Pancreas (tissue), 10 donors: ENCODE measurements at regions not wholly inside any gene's neighbourhood (a gene's known extent, or its start where the extent isn't known, plus 50 kb on each side); places are given as distances from the start of the nearest gene placed in this dataset.

Experiments used
- ATAC-seq, 4 donors: fragments of 200-7000 bp; cut with Tn5 transposase; one replicate each; pipeline versions ENCODE4 v1.8.0 to v1.9.1; 2020; ENCODE audit warnings: mild to moderate bottlenecking in 4 of 4, moderate library complexity in 4 of 4
- DNase-seq, 6 donors: peaks; one replicate each; pipeline ENCODE4 v3.0.0-alpha.2; 2020
- FAIRE-seq: peaks from 2 replicates; lab custom pipeline; 2012; peaks lifted over from hg19 to GRCh38; lab: Jason Lieb, UNC
- H3K27ac ChIP-seq, 4 donors: fragments of 200-600 bp; sonication (generic); 1 replicate in 3 of 4; 2 replicates in 1 of 4; pipeline versions ENCODE4 v1.5.0 to v1.8.0; 2020
- H3K27me3 ChIP-seq, 4 donors: fragments of 200-600 bp; one replicate each; pipeline ENCODE4 v1.8.0; 2021
- H3K36me3 ChIP-seq, 3 donors: fragments of 200-600 bp; sonication (generic) in 1 of 3; one replicate each; pipeline versions ENCODE4 v1.5.0 to v1.8.0; 2020 to 2021
- H3K4me1 ChIP-seq, 3 donors: fragments of 200-600 bp; one replicate each; pipeline ENCODE4 v1.8.0; 2021
- H3K4me3 ChIP-seq, 4 donors: fragments of 200-600 bp; sonication (generic) in 2 of 4; one replicate each; pipeline versions ENCODE4 v1.5.0 to v1.8.0; 2020 to 2021
- H3K9me3 ChIP-seq, 4 donors: fragments of 200-600 bp; one replicate each; pipeline ENCODE4 v1.8.0; 2021
- CTCF ChIP-seq, 4 donors: fragments of 200-600 bp; sonication (generic) in 3 of 4; IDR thresholded peaks; one replicate each; pipeline versions ENCODE4 v1.5.0 to v1.8.0; 2021; ENCODE audit warnings: antibody characterized with exemption in 4 of 4
- WGBS, 2 donors: extraction: QIAGEN DNeasy Blood & Tissue Kit; methylation state at CpG; one replicate each; pipeline ENCODE4 v1.1.7; 2013; 5-methylcytosine and 5-hydroxymethylcytosine counted together
- intact Hi-C, 3 donors: fragments of 100-400 bp; cut with DNase I; formaldehyde crosslinking; loops; one replicate each; pipeline versions ENCODE4 v1.11.1 to v1.14.2; 2022
- donor health status: healthy with polysubstance abuse.
- donor health status: DM: no; HTN: no; CAD: no; lungs with moderate emphysema.
- donor health status: DM: no; HTN: no; CAD: no.
- donor health status: control.
- donor health status: control.
- donor health status: Bipolar disorder and iron deficiency.
- donor health status: DM: yes; HTN: yes; CAD: no.
- donor health status: DM: no; HTN: no; CAD: no.
- donor health status: DM: no; HTN: no; CAD: no.
- donor health status: DM: yes; HTN: yes; CAD: no.

GRCh38 chr10:107420196-107420595, 255.7 kb upstream of the SORCS1 start:
- H3K9me3 ChIP-seq: no peaks in the 10 kb centered on the region
- WGBS, 2 donors: 56 to 81% methylated on average over 3 of the region's 3 CpGs
- ATAC-seq (no peak), FAIRE-seq (no peak), DNase-seq (no peak)
- intact Hi-C loops: no loop called here
- no peaks in the 10 kb centered on the region for H3K27me3 ChIP-seq
- no peak for TF ChIP-seq CTCF (IDR thresholded peaks at IDR 0.05)
- H3K4me3 ChIP-seq: no peak overlapping the region
- H3K27ac ChIP-seq: no peak overlapping the region
- H3K36me3 ChIP-seq: no peaks in the 10 kb centered on the region
- H3K4me1 ChIP-seq: no peaks in the 10 kb centered on the region

GRCh38 chr10:107418085-107418806, 253.7 kb upstream of the SORCS1 start:
- Histone ChIP-seq H3K4me3 (no peak overlapping the region), H3K9me3 (no peaks in the 10 kb centered on the region), H3K4me1 (no peaks in the 10 kb centered on the region), H3K27ac (no peak overlapping the region), H3K27me3 (no peaks in the 10 kb centered on the region), H3K36me3 (no peaks in the 10 kb centered on the region)
- WGBS, 2 donors: 55 to 68% methylated on average over 7 of the region's 7 CpGs
- TF ChIP-seq CTCF (IDR thresholded peaks at IDR 0.05): no peak
- DNase-seq (no peak), FAIRE-seq (no peak), ATAC-seq (no peak)
- intact Hi-C loops: no loop called here

- FAIRE-seq (no peak), ATAC-seq (no peak), DNase-seq (no peak)
- intact Hi-C loops: no loop called here
- H3K27me3 ChIP-seq: no peaks in the 10 kb centered on the region
- 71 to 86% methylated on average over 2 of the region's 2 CpGs for WGBS, 2 donors
- H3K4me3 ChIP-seq: no peak overlapping the region
- TF ChIP-seq CTCF (IDR thresholded peaks at IDR 0.05): no peak
- no peaks in the 10 kb centered on the region for H3K9me3 ChIP-seq
- no peaks in the 10 kb centered on the region for H3K36me3 ChIP-seq
- no peaks in the 10 kb centered on the region for H3K4me1 ChIP-seq
- H3K27ac ChIP-seq: no peak overlapping the region
Observed at GRCh38 chr10:107417446-107417845, 252.9 kb upstream of the SORCS1 start.

GRCh38 chr10:107415446-107415845, 250.9 kb upstream of the SORCS1 start:
- H3K4me1 ChIP-seq: no peaks in the 10 kb centered on the region
- FAIRE-seq (no peak), DNase-seq (no peak), ATAC-seq (no peak)
- no peaks in the 10 kb centered on the region for H3K36me3 ChIP-seq
- TF ChIP-seq CTCF (IDR thresholded peaks at IDR 0.05): no peak
- no peak overlapping the region for H3K27ac ChIP-seq
- H3K27me3 ChIP-seq: no peaks in the 10 kb centered on the region
- H3K4me3 ChIP-seq: no peak overlapping the region
- intact Hi-C loops: no loop called here
- WGBS, 2 donors: 74 to 80% methylated on average over 2 of the region's 2 CpGs
- no peaks in the 10 kb centered on the region for H3K9me3 ChIP-seq

GRCh38 chr10:107413971-107414370, 249.5 kb upstream of the SORCS1 start:
- no peak for TF ChIP-seq CTCF (IDR thresholded peaks at IDR 0.05)
- Histone ChIP-seq H3K27ac (no peak overlapping the region), H3K36me3 (no peaks in the 10 kb centered on the region), H3K27me3 (no peaks in the 10 kb centered on the region), H3K9me3 (no peaks in the 10 kb centered on the region), H3K4me3 (no peak overlapping the region), H3K4me1 (no peaks in the 10 kb centered on the region)
- WGBS, 2 donors: 57 to 97% methylated on average over 1 of the region's 1 CpG
- DNase-seq: no peak
- FAIRE-seq: no peak
- intact Hi-C loops: no loop called here
- no peak for ATAC-seq
